ENCODE measurements at regions not wholly inside any gene's neighbourhood (a gene's known extent, or its start where the extent isn't known, plus 50 kb on each side); places are given as distances from the start of the nearest gene placed in this dataset.

DNA sequence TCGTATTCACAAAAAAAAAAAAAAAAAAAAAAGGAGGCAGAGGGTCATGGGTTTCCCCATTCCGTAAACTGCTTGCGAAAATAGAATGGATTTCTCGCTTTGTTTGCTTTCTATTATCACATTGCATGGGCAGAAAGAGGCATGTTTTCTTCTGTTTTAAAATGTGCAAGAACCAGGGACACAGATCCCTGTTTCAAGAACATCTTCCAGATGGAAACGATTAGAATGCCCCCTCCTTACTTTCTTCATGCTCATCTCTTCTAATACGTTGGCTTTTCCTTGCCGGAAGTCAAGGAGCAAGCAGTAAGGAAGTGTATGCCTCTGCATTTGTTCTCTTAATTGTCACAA lies 51.0 kb upstream of the ZNF516 start:
- Histone ChIP-seq H2BK120ac (ENCODE audit: low read depth, low read length, poor library complexity, severe bottlenecking) (no peak overlapping the region), H4K91ac (ENCODE audit: insufficient read length, low read depth, low read length) (no peak overlapping the region), H2AK5ac (ENCODE audit: insufficient read length, low read length) (no peak overlapping the region), H3K9ac (ENCODE audit: extremely low read depth, insufficient read length, low read length) (no peak overlapping the region), H2AFZ (ENCODE audit: low read length) (peak overlapping the region; percentile 57), H4K8ac (replicated peaks; ENCODE audit: insufficient read length, low read depth, low read length) (no peak overlapping the region), H3K4me2 (ENCODE audit: insufficient read depth, insufficient read length, low read length) (no peak overlapping the region), H2BK12ac (ENCODE audit: insufficient read length, low read depth, low read length) (no peak overlapping the region), H4K5ac (ENCODE audit: insufficient read length, low read depth, low read length) (no peak overlapping the region), H3T11ph (ENCODE audit: low read length) (no peak overlapping the region), H3K14ac (ENCODE audit: insufficient read depth, low read length) (no peak overlapping the region), H3K23ac (ENCODE audit: insufficient read length, low read depth, low read length) (no peak overlapping the region), H2BK15ac (ENCODE audit: low read depth, low read length) (no peak overlapping the region), H3K27me3 (ENCODE audit: insufficient read depth, low read length) (no peaks in the 10 kb centered on the region), H3K4me1 (ENCODE audit: insufficient read depth, low read length) (peaks cover 3% of the 10 kb centered on the region; the same call in 1 of the 2 replicates), H3K79me1 (ENCODE audit: insufficient read depth, low read depth, low read length, poor library complexity, severe bottlenecking) (no peaks in the 10 kb centered on the region), H3K18ac (ENCODE audit: insufficient read length, low read depth, low read length) (no peak overlapping the region), H2BK5ac (ENCODE audit: insufficient read length, low read length) (no peak overlapping the region), H2BK20ac (ENCODE audit: low read depth, low read length, poor library complexity, severe bottlenecking) (no peak overlapping the region), H3K56ac (ENCODE audit: insufficient read length, low read depth, low read length) (no peak overlapping the region), H3K9me3 (ENCODE audit: control insufficient read depth, low read depth, low read length) (no peaks in the 10 kb centered on the region), H4K20me1 (ENCODE audit: control insufficient read depth, insufficient read depth, insufficient read length) (no peaks in the 10 kb centered on the region), H3K27ac (ENCODE audit: insufficient read length, low read depth, low read length) (no peak overlapping the region), H3K4ac (ENCODE audit: low read depth, low read length) (no peak overlapping the region), H3K79me2 (ENCODE audit: insufficient read depth, low read length) (no peaks in the 10 kb centered on the region), H3K23me2 (ENCODE audit: insufficient read length, low read depth, low read length, poor library complexity, severe bottlenecking) (no peaks in the 10 kb centered on the region)
- WGBS (ENCODE audit: extremely low coverage, insufficient read length, low lambda C conversion rate) = no CpG with 5 or more reads among the region's 7 CpGs
- Mint-ChIP-seq H3K27ac (no peak overlapping the region), H3K27me3 (ENCODE audit: low read depth) (peaks cover 2% of the 10 kb centered on the region; the same call in 1 of the 2 replicates), H3K4me3 (no peak overlapping the region), H3K4me1 (peaks cover 28 to 29% of the 10 kb centered on the region in 2 experiments), H3K36me3 (ENCODE audit: insufficient read depth in 1 of 3, low read depth in 3 of 3) (no peaks in the 10 kb centered on the region), H3K9me3 (peaks cover 0 to 1% of the 10 kb centered on the region in 2 experiments; a peak in 2 of 5 replicates)
- TF ChIP-seq, protein P1, sequence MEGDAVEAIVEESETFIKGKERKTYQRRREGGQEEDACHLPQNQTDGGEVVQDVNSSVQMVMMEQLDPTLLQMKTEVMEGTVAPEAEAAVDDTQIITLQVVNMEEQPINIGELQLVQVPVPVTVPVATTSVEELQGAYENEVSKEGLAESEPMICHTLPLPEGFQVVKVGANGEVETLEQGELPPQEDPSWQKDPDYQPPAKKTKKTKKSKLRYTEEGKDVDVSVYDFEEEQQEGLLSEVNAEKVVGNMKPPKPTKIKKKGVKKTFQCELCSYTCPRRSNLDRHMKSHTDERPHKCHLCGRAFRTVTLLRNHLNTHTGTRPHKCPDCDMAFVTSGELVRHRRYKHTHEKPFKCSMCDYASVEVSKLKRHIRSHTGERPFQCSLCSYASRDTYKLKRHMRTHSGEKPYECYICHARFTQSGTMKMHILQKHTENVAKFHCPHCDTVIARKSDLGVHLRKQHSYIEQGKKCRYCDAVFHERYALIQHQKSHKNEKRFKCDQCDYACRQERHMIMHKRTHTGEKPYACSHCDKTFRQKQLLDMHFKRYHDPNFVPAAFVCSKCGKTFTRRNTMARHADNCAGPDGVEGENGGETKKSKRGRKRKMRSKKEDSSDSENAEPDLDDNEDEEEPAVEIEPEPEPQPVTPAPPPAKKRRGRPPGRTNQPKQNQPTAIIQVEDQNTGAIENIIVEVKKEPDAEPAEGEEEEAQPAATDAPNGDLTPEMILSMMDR (conservative IDR thresholded peaks at IDR 0.05) = no peak
- DNase-seq = no peak
